Neural progenitor cell (in vitro differentiated cells): ENCODE measurements at regions not wholly inside any gene's neighbourhood (a gene's known extent, or its start where the extent isn't known, plus 50 kb on each side); places are given as distances from the start of the nearest gene placed in this dataset.

Experiments used
- CTCF ChIP-seq: fragments of 200-600 bp; sonication (generic); IDR thresholded peaks from 2 replicates; pipeline ENCODE4 v1.5.1; 2017; ENCODE audit warnings: antibody characterized with exemption, mild to moderate bottlenecking
- EZH2 ChIP-seq: fragments of 200-600 bp; sonication (generic); IDR thresholded peaks from 2 replicates; pipeline ENCODE4 v1.6.1; 2017; ENCODE audit warnings: antibody characterized with exemption, mild to moderate bottlenecking, moderate library complexity

GRCh38 chr10:3978761-3979160, 193.8 kb upstream of the KLF6 start:
- no peak for TF ChIP-seq CTCF
- no peak for TF ChIP-seq EZH2
